ENCODE measurements at regions not wholly inside any gene's neighbourhood (a gene's known extent, or its start where the extent isn't known, plus 50 kb on each side); places are given as distances from the start of the nearest gene placed in this dataset.

GRCh38 chr5:173826428-173827350 is 61.5 kb upstream of the CPEB4 start:
- Mint-ChIP-seq H3K4me3 (no peak overlapping the region), H3K9me3 (peaks cover 0 to 5% of the 10 kb centered on the region in 2 donors), H3K4me1 (ENCODE audit: low read depth) (no peaks in the 10 kb centered on the region), H3K27ac (no peak overlapping the region), H3K27me3 (ENCODE audit: low read depth) (no peaks in the 10 kb centered on the region), H3K36me3 (ENCODE audit: insufficient read depth in 2 of 2) (no peaks in the 10 kb centered on the region)
- no peak for ATAC-seq (replicated peaks in 1 of 2)
- no peak for DNase-seq

- H3K4me1 Mint-ChIP-seq (ENCODE audit: low read depth) = no peaks in the 10 kb centered on the region
Observed at GRCh38 chr5:173828952-173829351, 59.2 kb upstream of the CPEB4 start.

GRCh38 chr5:173829826-173830225 is 58.3 kb upstream of the CPEB4 start:
- ATAC-seq (replicated peaks in 1 of 2) (no peak), DNase-seq (no peak)
- Mint-ChIP-seq H3K36me3 (ENCODE audit: insufficient read depth in 2 of 2) (no peaks in the 10 kb centered on the region), H3K27me3 (ENCODE audit: low read depth) (no peaks in the 10 kb centered on the region), H3K9me3 (peaks cover 0 to 5% of the 10 kb centered on the region in 2 donors), H3K27ac (no peak overlapping the region), H3K4me1 (ENCODE audit: low read depth) (no peaks in the 10 kb centered on the region), H3K4me3 (no peak overlapping the region)

More at GRCh38 chr5:173828952-173829351, 59.2 kb upstream of the CPEB4 start:
- Mint-ChIP-seq H3K36me3 (ENCODE audit: insufficient read depth in 2 of 2) (no peaks in the 10 kb centered on the region), H3K27ac (no peak overlapping the region), H3K27me3 (ENCODE audit: low read depth) (no peaks in the 10 kb centered on the region), H3K9me3 (peaks cover 0 to 5% of the 10 kb centered on the region in 2 donors), H3K4me3 (no peak overlapping the region)
- no peak for DNase-seq
- no peak for ATAC-seq (replicated peaks in 1 of 2)

- no peak overlapping the region for H3K27ac Mint-ChIP-seq
- DNase-seq = no peak
- no peaks in the 10 kb centered on the region for H3K27me3 Mint-ChIP-seq (ENCODE audit: low read depth)
- no peak overlapping the region for H3K4me3 Mint-ChIP-seq
- peaks cover 0 to 5% of the 10 kb centered on the region in 2 donors for H3K9me3 Mint-ChIP-seq
- no peaks in the 10 kb centered on the region for H3K4me1 Mint-ChIP-seq (ENCODE audit: low read depth)
- no peak for ATAC-seq (replicated peaks in 1 of 2)
- no peaks in the 10 kb centered on the region for H3K36me3 Mint-ChIP-seq (ENCODE audit: insufficient read depth in 2 of 2)
Observed at GRCh38 chr5:173830421-173830820, 57.7 kb upstream of the CPEB4 start.

GRCh38 chr5:173831196-173831914 is 56.8 kb upstream of the CPEB4 start:
- peaks cover 0 to 5% of the 10 kb centered on the region in 2 donors for H3K9me3 Mint-ChIP-seq
- H3K4me1 Mint-ChIP-seq (ENCODE audit: low read depth) = no peaks in the 10 kb centered on the region
- DNase-seq (no peak), ATAC-seq (replicated peaks in 1 of 2) (no peak)
- no peak overlapping the region for H3K4me3 Mint-ChIP-seq
- no peaks in the 10 kb centered on the region for H3K36me3 Mint-ChIP-seq (ENCODE audit: insufficient read depth in 2 of 2)
- H3K27ac Mint-ChIP-seq = no peak overlapping the region
- no peaks in the 10 kb centered on the region for H3K27me3 Mint-ChIP-seq (ENCODE audit: low read depth)

- Mint-ChIP-seq H3K36me3 (ENCODE audit: insufficient read depth in 2 of 2) (no peaks in the 10 kb centered on the region), H3K4me3 (no peak overlapping the region), H3K27me3 (ENCODE audit: low read depth) (no peaks in the 10 kb centered on the region), H3K27ac (no peak overlapping the region), H3K9me3 (peaks cover under 1 to 5% of the 10 kb centered on the region in 2 donors), H3K4me1 (ENCODE audit: low read depth) (no peaks in the 10 kb centered on the region)
- no peak for DNase-seq
- no peak for ATAC-seq (replicated peaks in 1 of 2)
Observed at GRCh38 chr5:173832386-173832785, 55.8 kb upstream of the CPEB4 start.

GRCh38 chr5:173833196-173833985 is 54.8 kb upstream of the CPEB4 start:
- DNase-seq (no peak), ATAC-seq (replicated peaks in 1 of 2) (no peak)
- H3K4me3 Mint-ChIP-seq = no peak overlapping the region

GRCh38 chr5:173834071-173834771 is 53.9 kb upstream of the CPEB4 start:
- Mint-ChIP-seq H3K4me3 (no peak overlapping the region), H3K4me1 (ENCODE audit: low read depth) (no peaks in the 10 kb centered on the region), H3K27ac (no peak overlapping the region), H3K9me3 (peaks cover 1 to 2% of the 10 kb centered on the region in 2 donors), H3K27me3 (ENCODE audit: low read depth) (no peaks in the 10 kb centered on the region), H3K36me3 (ENCODE audit: insufficient read depth in 2 of 2) (no peaks in the 10 kb centered on the region)
- DNase-seq (no peak), ATAC-seq (replicated peaks in 1 of 2) (no peak)

More at GRCh38 chr5:173833196-173833985, 54.8 kb upstream of the CPEB4 start:
- no peaks in the 10 kb centered on the region for H3K4me1 Mint-ChIP-seq (ENCODE audit: low read depth)
- no peak overlapping the region for H3K27ac Mint-ChIP-seq
- H3K9me3 Mint-ChIP-seq = peaks cover 0 to 1% of the 10 kb centered on the region in 2 donors
- no peaks in the 10 kb centered on the region for H3K36me3 Mint-ChIP-seq (ENCODE audit: insufficient read depth in 2 of 2)
- no peaks in the 10 kb centered on the region for H3K27me3 Mint-ChIP-seq (ENCODE audit: low read depth)

- Mint-ChIP-seq H3K27me3 (ENCODE audit: low read depth) (no peaks in the 10 kb centered on the region), H3K9me3 (peaks cover 1 to 2% of the 10 kb centered on the region in 2 donors), H3K4me1 (ENCODE audit: low read depth) (no peaks in the 10 kb centered on the region), H3K27ac (no peak overlapping the region), H3K4me3 (no peak overlapping the region), H3K36me3 (ENCODE audit: insufficient read depth in 2 of 2) (no peaks in the 10 kb centered on the region)
- DNase-seq (no peak), ATAC-seq (replicated peaks in 1 of 2) (no peak)
Observed at GRCh38 chr5:173835131-173835530, 53.0 kb upstream of the CPEB4 start.

GRCh38 chr5:173835661-173836060 is 52.5 kb upstream of the CPEB4 start:
- no peaks in the 10 kb centered on the region for H3K36me3 Mint-ChIP-seq (ENCODE audit: insufficient read depth in 2 of 2)

GRCh38 chr5:173837654-173838053 is 50.5 kb upstream of the CPEB4 start:
- Mint-ChIP-seq H3K9me3 (peaks cover 1 to 2% of the 10 kb centered on the region in 2 donors), H3K4me3 (no peak overlapping the region), H3K27me3 (ENCODE audit: low read depth) (no peaks in the 10 kb centered on the region), H3K27ac (no peak overlapping the region), H3K4me1 (ENCODE audit: low read depth) (no peaks in the 10 kb centered on the region), H3K36me3 (ENCODE audit: insufficient read depth in 2 of 2) (no peaks in the 10 kb centered on the region)
- ATAC-seq (replicated peaks in 1 of 2) (no peak), DNase-seq (no peak)

More at GRCh38 chr5:173835661-173836060, 52.5 kb upstream of the CPEB4 start:
- no peaks in the 10 kb centered on the region for H3K4me1 Mint-ChIP-seq (ENCODE audit: low read depth)
- H3K27me3 Mint-ChIP-seq (ENCODE audit: low read depth) = no peaks in the 10 kb centered on the region
- no peak overlapping the region for H3K27ac Mint-ChIP-seq
- H3K9me3 Mint-ChIP-seq = peaks cover 1 to 2% of the 10 kb centered on the region in 2 donors
- DNase-seq (no peak), ATAC-seq (replicated peaks in 1 of 2) (no peak)
- no peak overlapping the region for H3K4me3 Mint-ChIP-seq

All from activated T-cell treated with anti-CD3 and anti-CD28 coated beads, Interleukin-2, amount 50 U/mL, for 72 hours (primary cell).